Mucosa of rectum (tissue), 2 donors: ENCODE measurements at regions not wholly inside any gene's neighbourhood (a gene's known extent, or its start where the extent isn't known, plus 50 kb on each side); places are given as distances from the start of the nearest gene placed in this dataset.
"Not testable (repeated sequence)": the region's sequence is repeated elsewhere in the genome, so short reads cannot be mapped to it uniquely, and the experiment has no call there.

ENCODE experiments used
- H3K27ac ChIP-seq, 2 donors: one replicate each; pipeline ENCODE4 v1.7.0; 2013; ENCODE audit warnings: inconsistent platforms in 2 of 2, low read depth in 2 of 2, low read length in 2 of 2
- H3K27me3 ChIP-seq, 2 donors: one replicate each; pipeline ENCODE4 v1.7.0; 2013; ENCODE audit warnings: low read length in 2 of 2; ENCODE audit not compliant: control insufficient read depth in 2 of 2, insufficient read depth in 2 of 2
- H3K36me3 ChIP-seq, 2 donors: one replicate each; pipeline ENCODE4 v1.7.0; 2013; ENCODE audit warnings: low read length in 2 of 2; ENCODE audit not compliant: control insufficient read depth in 2 of 2, insufficient read depth in 2 of 2
- H3K4me1 ChIP-seq, 2 donors: one replicate each; pipeline ENCODE4 v1.7.0; 2013; ENCODE audit warnings: low read length in 2 of 2, mild to moderate bottlenecking in 1 of 2; ENCODE audit not compliant: control insufficient read depth in 2 of 2, insufficient read depth in 2 of 2
- H3K4me3 ChIP-seq, 2 donors: one replicate each; pipeline ENCODE4 v1.7.0; 2013; ENCODE audit warnings: low read length in 2 of 2
- H3K9ac ChIP-seq, 2 donors: one replicate each; pipeline ENCODE4 v1.7.0; 2013; ENCODE audit warnings: low read length in 2 of 2, low read depth in 1 of 2, mild to moderate bottlenecking in 1 of 2
- H3K9me3 ChIP-seq, 2 donors: one replicate each; pipeline ENCODE4 v1.7.0; 2013; ENCODE audit warnings: low read length in 2 of 2; ENCODE audit not compliant: control insufficient read depth in 2 of 2
- donor health status: healthy.
- donor health status: Normal muscosa, but diverticular disease.

- H3K4me3 ChIP-seq, H3K4me1 ChIP-seq, H3K9ac ChIP-seq, H3K27me3 ChIP-seq, H3K36me3 ChIP-seq, H3K9me3 ChIP-seq, H3K27ac ChIP-seq: not testable (repeated sequence)
Observed at GRCh38 chr14:34381304-34381703, 80.7 kb downstream of the SPTSSA start.

- Histone ChIP-seq H3K9me3 (no peaks in the 10 kb centered on the region), H3K4me1 (peaks cover 0 to 6% of the 10 kb centered on the region in 2 donors), H3K4me3 (no peak overlapping the region), H3K9ac (no peak overlapping the region), H3K27me3 (no peaks in the 10 kb centered on the region), H3K27ac (no peak overlapping the region), H3K36me3 (no peaks in the 10 kb centered on the region)
Observed at GRCh38 chr14:34380471-34380845, 81.6 kb downstream of the SPTSSA start.

GRCh38 chr14:34379816-34380470 is 82.1 kb downstream of the SPTSSA start:
- H3K9me3 ChIP-seq, result no peaks in the 10 kb centered on the region
- H3K27me3 ChIP-seq, result no peaks in the 10 kb centered on the region
- H3K27ac ChIP-seq, result no peak overlapping the region
- H3K9ac ChIP-seq, result no peak overlapping the region
- H3K36me3 ChIP-seq, result no peaks in the 10 kb centered on the region
- H3K4me1 ChIP-seq, result peaks cover 0 to 9% of the 10 kb centered on the region in 2 donors
- H3K4me3 ChIP-seq, result no peak overlapping the region

- Histone ChIP-seq H3K9me3 (no peaks in the 10 kb centered on the region), H3K36me3 (no peaks in the 10 kb centered on the region), H3K27me3 (no peaks in the 10 kb centered on the region), H3K4me3 (no peak overlapping the region), H3K4me1 (peaks cover 0 to 17% of the 10 kb centered on the region in 2 donors), H3K27ac (no peak overlapping the region), H3K9ac (no peak overlapping the region)
Observed at GRCh38 chr14:34376649-34377267, 85.3 kb downstream of the SPTSSA start.

- Histone ChIP-seq H3K9ac (no peak overlapping the region), H3K36me3 (no peaks in the 10 kb centered on the region), H3K4me3 (no peak overlapping the region), H3K4me1 (peaks cover 0 to 18% of the 10 kb centered on the region in 2 donors), H3K9me3 (no peaks in the 10 kb centered on the region), H3K27ac (peak overlapping the region; percentile 35 to 70), H3K27me3 (no peaks in the 10 kb centered on the region)
Observed at GRCh38 chr14:34374998-34375740, 86.9 kb downstream of the SPTSSA start.

GRCh38 chr14:34373191-34373590 is 88.8 kb downstream of the SPTSSA start:
- no peaks in the 10 kb centered on the region for H3K9me3 ChIP-seq
- H3K4me1 ChIP-seq, result peaks cover 4 to 34% of the 10 kb centered on the region in 2 donors
- no peak overlapping the region for H3K27ac ChIP-seq
- H3K9ac ChIP-seq, result no peak overlapping the region
- H3K36me3 ChIP-seq, result no peaks in the 10 kb centered on the region
- no peak overlapping the region for H3K4me3 ChIP-seq
- H3K27me3 ChIP-seq, result no peaks in the 10 kb centered on the region

- Histone ChIP-seq H3K36me3 (no peaks in the 10 kb centered on the region), H3K27ac (no peak overlapping the region), H3K4me3 (no peak overlapping the region), H3K27me3 (no peaks in the 10 kb centered on the region), H3K9ac (no peak overlapping the region), H3K4me1 (peaks cover 4 to 37% of the 10 kb centered on the region in 2 donors), H3K9me3 (no peaks in the 10 kb centered on the region)
Observed at GRCh38 chr14:34372786-34373185, 89.3 kb downstream of the SPTSSA start.

GRCh38 chr14:34369648-34370030 is 92.4 kb downstream of the SPTSSA start:
- Histone ChIP-seq H3K27me3 (no peaks in the 10 kb centered on the region), H3K9me3 (no peaks in the 10 kb centered on the region), H3K4me3 (no peak overlapping the region), H3K27ac (peak overlapping the region; percentile 85), H3K4me1 (peaks cover 4 to 37% of the 10 kb centered on the region in 2 donors), H3K36me3 (no peaks in the 10 kb centered on the region), H3K9ac (no peak overlapping the region)

GRCh38 chr14:34368971-34369647 is 92.9 kb downstream of the SPTSSA start:
- H3K9me3 ChIP-seq, result no peaks in the 10 kb centered on the region
- H3K4me3 ChIP-seq, result peak overlapping the region in 1 of 2 donors; percentile 10
- peak overlapping the region; percentile 85 for H3K27ac ChIP-seq
- no peaks in the 10 kb centered on the region for H3K36me3 ChIP-seq
- no peak overlapping the region for H3K9ac ChIP-seq
- no peaks in the 10 kb centered on the region for H3K27me3 ChIP-seq
- H3K4me1 ChIP-seq, result peaks cover 4 to 32% of the 10 kb centered on the region in 2 donors
